CD4-positive, alpha-beta T cell treated with Interleukin-12 subunit alpha and Interleukin-12 subunit beta, for 1 hour (primary cell): ENCODE measurements at regions not wholly inside any gene's neighbourhood (a gene's known extent, or its start where the extent isn't known, plus 50 kb on each side); places are given as distances from the start of the nearest gene placed in this dataset.

Source experiments
- DNase-seq: peaks from one replicate; pipeline ENCODE4 v3.0.0-alpha.2; 2020

- no peak for DNase-seq
Measured at GRCh38 chr2:82538590-82539279, 1920.3 kb downstream of the SUCLG1 start.

GRCh38 chr2:82528288-82528687 is 1930.8 kb downstream of the SUCLG1 start:
- no peak for DNase-seq

DNA sequence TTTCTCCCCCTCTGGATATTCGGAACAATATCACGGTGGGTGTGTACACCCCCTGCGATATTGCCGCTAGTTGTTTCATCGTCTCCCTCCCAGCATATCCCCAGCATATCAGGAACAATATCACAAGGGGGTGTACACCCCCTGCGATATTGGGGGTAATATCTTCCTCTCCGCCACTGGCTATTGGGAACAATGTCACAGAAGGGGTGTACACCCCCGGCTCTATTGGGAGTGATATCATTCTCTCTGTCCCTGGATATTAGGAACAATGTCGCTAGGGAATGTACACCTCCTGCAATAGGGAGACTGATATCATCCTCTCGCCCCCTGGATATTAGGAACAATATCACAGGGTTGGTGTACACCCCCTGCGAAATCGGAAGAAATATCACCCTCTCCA is 1932.0 kb downstream of the SUCLG1 start:
- DNase-seq, result no peak

- no peak for DNase-seq
Measured at GRCh38 chr2:82526277-82526676, 1932.8 kb downstream of the SUCLG1 start.

GRCh38 chr2:82525744-82526143 is 1933.3 kb downstream of the SUCLG1 start:
- no peak for DNase-seq

- DNase-seq, result no peak
Measured at GRCh38 chr2:82524826-82525225, 1934.3 kb downstream of the SUCLG1 start.

GRCh38 chr2:82511894-82512293 is 1947.2 kb downstream of the SUCLG1 start:
- no peak for DNase-seq

GRCh38 chr2:82508702-82509101 is 1950.4 kb downstream of the SUCLG1 start:
- DNase-seq, result no peak

- no peak for DNase-seq
Measured at GRCh38 chr2:82507657-82508056, 1951.4 kb downstream of the SUCLG1 start.

- DNase-seq, result no peak
Measured at GRCh38 chr2:82501217-82501616, 1957.9 kb downstream of the SUCLG1 start.

GRCh38 chr2:82498777-82499443 is 1960.2 kb downstream of the SUCLG1 start:
- no peak for DNase-seq

- no peak for DNase-seq
Measured at GRCh38 chr2:82494739-82495138, 1964.3 kb downstream of the SUCLG1 start.

DNA sequence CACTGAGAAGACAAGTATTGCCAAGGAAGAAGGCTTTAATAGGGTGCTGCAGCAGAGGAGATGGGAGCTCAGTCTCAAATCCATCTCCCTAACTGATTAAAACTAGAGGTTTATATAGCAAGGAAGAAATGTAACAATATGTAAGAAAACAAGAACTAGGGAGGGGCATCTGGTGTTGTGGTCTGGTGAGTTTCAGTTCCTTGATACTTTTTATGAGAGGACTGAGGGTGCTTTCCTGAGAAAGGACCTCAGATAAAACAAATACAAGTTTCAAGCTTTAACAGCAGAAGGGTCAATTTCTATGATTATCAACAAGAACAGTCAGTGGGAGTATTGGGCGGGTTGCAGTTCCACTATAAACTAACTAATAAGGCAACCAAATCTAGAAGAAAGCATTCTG is 1967.5 kb downstream of the SUCLG1 start:
- DNase-seq, result no peak

DNA sequence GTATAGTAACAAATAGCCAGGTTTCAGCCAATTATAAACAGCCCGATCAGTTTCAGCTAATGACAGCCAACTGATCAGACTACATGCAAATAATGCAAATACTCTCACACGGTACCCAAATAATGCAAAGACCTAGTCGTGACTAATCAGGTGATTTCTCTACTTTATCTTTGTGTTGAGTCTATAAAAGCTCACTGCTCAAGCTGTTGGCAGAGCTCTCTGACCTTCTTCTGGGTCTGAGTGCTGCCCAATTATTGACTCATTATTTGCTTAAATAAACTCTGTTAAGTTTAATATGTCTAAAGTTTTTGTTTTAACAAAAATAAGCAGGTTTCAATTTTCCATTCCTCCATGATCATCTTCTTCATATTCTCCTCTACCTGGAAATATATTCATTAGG is 1971.7 kb downstream of the SUCLG1 start:
- no peak for DNase-seq

- no peak for DNase-seq
Measured at GRCh38 chr2:82485701-82486100, 1973.4 kb downstream of the SUCLG1 start.

DNA sequence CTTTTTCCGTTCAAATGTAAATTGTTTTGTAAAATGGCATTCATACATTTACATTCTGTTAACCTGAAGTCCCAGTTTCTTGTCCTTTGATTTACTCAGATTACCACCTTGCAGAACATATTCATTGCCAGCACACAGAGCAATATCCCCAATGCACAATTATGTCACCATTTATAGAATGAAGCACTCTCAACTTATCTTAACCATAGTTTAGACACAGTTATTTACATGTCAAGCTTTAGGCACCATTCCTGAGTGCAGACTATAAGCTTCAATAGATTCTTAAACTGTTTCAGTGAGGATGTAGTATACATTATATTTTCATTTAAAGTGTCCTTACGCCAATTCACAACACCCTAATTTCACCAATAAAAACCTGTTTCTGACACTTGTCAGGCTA is 1977.9 kb downstream of the SUCLG1 start:
- DNase-seq, result no peak

GRCh38 chr2:82478641-82479040 is 1980.4 kb downstream of the SUCLG1 start:
- DNase-seq, result no peak

DNA sequence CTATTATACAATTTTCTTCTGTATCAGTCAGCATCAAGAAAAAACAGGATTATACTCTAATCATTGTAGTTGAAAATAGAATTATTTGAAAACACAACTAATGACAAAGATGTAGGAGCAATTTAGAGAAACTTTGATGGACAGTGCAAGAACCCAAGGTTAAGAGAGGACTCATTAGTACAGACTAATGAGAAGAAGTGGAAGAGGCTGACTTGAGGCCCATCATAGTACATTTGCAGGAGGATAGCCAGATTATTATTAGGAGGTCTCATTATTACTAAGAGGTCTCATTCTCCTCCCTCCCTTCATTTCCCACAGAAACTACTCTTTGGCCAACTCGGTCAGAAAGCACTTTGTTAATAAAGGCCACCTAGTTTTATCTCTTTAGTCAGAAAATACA is 1983.0 kb downstream of the SUCLG1 start:
- DNase-seq, result no peak

- DNase-seq, result no peak
Measured at GRCh38 chr2:82428251-82428650, 2030.8 kb downstream of the SUCLG1 start.

- DNase-seq, result no peak
Measured at GRCh38 chr2:82412021-82412420, 2047.1 kb downstream of the SUCLG1 start.

DNA sequence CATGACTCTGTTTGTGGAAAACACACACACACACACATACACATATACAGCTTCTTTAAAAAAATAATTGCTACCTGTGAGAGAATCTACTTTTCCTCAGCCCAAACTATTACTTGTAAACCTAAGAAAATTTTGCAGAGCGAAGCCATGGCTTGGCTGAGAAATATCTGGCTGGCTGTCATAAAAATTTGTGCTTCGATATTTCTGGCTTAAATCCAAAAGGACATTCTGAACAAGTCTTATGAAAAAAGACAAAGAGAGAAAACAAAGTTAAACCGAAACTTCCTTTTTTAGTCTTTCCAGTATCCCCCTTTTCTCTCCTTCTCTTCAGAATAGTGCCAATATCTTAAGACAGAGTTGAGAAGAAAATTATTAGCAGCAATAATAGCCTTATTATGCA is 2048.0 kb downstream of the SUCLG1 start:
- no peak for DNase-seq

DNA sequence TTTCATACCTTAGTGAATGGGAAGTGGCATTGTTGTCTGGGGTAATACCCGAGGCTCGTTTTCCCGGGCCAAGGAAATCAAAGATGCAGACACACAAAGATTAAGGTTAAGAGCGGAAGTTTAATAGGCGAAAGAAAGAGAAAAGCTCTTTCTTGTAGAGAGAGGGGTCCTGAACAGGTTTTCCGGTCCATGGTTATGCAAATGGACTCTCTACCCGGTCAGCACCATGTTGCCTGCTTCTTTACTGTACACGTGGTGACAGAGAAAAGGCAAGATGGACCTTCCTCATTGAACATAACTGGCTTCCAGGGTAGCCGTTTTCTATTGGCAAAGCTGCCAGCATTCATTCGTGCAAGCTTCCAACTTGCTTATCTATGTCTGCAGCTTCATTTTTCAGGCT is 2063.5 kb downstream of the SUCLG1 start:
- DNase-seq, result no peak

DNA sequence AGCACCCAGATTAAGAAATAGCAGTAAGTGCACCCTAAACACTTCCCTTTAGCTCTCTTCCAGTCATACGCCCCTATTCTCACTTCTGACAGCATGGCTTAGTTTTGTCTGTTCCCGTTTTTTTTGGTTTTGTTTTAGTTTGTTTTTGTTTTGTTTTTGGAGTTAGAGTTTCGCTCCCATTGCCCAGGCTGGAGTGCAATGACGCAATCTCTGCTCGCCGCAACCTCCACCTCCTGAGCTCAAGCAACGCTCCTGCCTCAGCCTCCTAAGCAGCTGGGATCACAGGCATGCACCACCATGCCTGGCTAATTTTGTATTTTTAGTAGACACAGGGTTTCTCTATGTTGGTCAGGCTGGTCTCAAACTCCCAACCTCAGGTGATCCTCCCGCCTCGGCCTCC is 2067.7 kb downstream of the SUCLG1 start:
- DNase-seq, result no peak

DNA sequence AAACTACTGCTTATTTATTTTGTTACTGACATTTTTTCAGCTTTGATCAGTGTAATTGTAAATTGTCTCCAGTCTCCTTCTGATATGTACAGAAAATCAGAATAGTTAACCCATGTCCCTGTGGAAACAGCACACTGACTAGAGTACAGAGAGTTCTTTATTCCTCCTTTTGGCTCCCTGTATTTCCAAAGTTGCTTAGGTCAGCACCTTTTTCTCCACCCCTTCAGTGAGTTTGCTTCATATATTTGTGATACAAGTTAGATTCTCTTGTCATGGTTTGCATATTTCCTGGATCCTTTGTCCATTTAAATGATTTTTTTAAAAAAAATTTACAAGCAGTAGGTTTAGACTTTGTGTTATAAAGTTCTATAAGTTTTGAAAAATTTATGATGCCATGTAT is 2051.1 kb upstream of the LRRTM1 start:
- no peak for DNase-seq

GRCh38 chr2:82345910-82346309 is 2041.4 kb upstream of the LRRTM1 start:
- DNase-seq, result no peak
